C4-2B (cell line): ENCODE measurements at regions not wholly inside any gene's neighbourhood (a gene's known extent, or its start where the extent isn't known, plus 50 kb on each side); places are given as distances from the start of the nearest gene placed in this dataset.

Experiments used
- H3K27ac ChIP-seq: fragments of 450-650 bp; 2 replicates; pipeline ENCODE4 v1.5.1; 2017
- ZFX ChIP-seq: fragments of 450-650 bp; IDR thresholded peaks from 2 replicates; pipeline ENCODE4 v1.6.1; 2017
- TF ChIP-seq, protein P1 (sequence below): fragments of 450-650 bp; conservative IDR thresholded peaks from 2 replicates; pipeline ENCODE4 v1.5.1; 2017; ENCODE audit warnings: mild to moderate bottlenecking

DNA sequence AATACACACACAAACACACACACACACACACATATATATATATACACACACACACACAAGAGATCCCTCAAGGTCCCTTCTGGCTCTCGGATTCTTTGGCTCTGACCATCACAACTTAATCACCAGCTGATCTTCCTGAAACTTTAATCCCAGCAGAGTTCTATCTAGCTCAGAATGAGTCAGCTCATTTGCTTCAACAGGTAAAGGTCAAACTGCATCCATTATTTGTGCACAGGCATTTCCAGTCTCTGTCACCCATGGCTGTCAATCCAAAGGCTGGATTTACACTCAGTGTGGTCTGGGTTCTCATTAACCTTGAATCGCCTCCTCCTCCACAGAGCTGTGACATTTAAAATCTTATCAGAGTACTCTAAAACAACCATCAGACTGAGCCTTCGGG, 113.3 kb upstream of the TMPO start:
- no peak overlapping the region for H3K27ac ChIP-seq
- no peak for TF ChIP-seq ZFX
- TF ChIP-seq, protein P1, sequence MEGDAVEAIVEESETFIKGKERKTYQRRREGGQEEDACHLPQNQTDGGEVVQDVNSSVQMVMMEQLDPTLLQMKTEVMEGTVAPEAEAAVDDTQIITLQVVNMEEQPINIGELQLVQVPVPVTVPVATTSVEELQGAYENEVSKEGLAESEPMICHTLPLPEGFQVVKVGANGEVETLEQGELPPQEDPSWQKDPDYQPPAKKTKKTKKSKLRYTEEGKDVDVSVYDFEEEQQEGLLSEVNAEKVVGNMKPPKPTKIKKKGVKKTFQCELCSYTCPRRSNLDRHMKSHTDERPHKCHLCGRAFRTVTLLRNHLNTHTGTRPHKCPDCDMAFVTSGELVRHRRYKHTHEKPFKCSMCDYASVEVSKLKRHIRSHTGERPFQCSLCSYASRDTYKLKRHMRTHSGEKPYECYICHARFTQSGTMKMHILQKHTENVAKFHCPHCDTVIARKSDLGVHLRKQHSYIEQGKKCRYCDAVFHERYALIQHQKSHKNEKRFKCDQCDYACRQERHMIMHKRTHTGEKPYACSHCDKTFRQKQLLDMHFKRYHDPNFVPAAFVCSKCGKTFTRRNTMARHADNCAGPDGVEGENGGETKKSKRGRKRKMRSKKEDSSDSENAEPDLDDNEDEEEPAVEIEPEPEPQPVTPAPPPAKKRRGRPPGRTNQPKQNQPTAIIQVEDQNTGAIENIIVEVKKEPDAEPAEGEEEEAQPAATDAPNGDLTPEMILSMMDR: no peak

DNA sequence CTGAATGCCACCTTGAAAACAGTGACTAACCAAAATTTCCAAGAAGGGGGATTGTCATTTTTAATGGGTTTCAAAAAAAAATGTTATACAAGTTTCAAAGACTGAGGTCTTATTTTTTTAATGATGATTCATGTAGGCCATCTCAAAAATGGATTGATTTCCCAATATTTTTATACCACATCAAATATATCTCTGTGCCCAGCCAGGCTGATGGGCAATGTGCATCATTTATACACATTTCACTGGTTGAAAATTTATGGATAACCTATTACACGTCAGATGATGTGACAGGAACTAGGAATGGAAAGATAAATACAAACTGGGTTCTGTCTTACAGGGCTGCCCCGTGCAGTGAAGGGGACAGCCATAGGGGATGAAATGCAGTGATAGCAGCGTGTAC, 112.7 kb upstream of the TMPO start:
- TF ChIP-seq ZFX: no peak
- TF ChIP-seq, protein P1: no peak
- H3K27ac ChIP-seq: no peak overlapping the region

DNA sequence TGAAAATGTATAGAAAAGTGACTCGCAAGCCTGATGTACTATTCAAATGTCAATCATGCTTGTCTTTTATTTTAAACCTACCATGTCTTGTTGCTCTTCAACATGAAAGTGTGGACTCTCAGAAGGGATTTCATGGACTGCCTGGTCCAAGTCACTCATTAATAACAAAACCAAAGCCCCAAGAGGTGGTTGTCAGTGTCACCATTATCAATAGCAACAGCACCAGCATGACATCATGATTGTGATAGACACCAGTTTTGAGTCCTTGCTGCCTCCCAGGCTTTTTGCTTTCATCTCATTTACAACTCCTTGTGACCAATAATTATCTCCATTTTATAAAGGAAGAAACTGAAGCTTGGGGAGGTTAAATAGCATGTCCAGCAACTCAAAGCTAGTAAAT, 112.0 kb upstream of the TMPO start:
- H3K27ac ChIP-seq: no peak overlapping the region
- TF ChIP-seq ZFX: no peak
- TF ChIP-seq, protein P1: no peak

DNA sequence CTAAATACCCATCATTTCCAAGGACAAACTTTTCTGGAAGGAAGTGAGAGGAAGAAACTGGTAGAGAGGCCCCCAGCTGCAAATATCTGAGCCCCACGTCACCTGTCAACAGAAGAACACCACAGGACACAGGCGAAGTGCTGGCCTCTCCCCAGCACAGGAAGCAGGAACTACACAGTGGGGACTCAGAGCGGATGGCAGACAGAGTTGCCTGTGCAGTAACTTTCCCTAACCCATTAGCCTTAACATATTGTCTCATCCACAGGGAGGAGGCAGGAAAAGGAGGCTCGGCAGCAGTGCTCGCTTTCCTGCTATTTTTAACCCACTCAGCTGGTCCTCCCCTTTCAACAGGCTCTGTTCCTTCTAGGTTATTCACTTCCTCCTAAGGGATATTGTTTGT, 111.5 kb upstream of the TMPO start:
- H3K27ac ChIP-seq: no peak overlapping the region
- no peak for TF ChIP-seq ZFX
- TF ChIP-seq, protein P1: no peak

DNA sequence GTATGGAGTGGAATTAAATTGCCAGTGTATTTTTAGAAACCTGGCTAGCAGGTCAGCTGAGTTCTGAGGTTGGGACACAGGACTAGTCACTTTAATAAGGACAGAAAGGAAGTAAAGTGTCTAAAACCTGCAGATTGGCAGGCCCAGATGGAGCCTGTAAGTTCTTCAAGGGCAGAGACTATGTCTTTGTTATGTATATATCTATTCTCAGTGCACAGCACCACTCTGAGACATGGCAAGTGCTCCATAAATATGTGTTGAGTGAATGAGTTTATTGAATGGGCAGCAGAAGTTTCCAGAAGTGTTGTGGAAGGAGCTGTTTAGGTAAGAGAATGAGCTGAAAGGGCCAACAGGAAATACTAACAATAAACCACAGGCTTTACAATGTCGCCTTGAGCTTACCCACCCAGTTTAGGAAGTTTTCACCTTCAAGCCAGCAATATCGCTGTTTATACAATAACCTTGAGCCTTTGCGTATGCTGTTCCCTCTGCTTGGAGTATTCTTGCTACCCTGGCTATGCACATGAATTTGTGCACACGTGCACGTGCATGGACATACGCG, 109.5 kb upstream of the TMPO start:
- TF ChIP-seq, protein P1: no peak
- no peak for TF ChIP-seq ZFX

DNA sequence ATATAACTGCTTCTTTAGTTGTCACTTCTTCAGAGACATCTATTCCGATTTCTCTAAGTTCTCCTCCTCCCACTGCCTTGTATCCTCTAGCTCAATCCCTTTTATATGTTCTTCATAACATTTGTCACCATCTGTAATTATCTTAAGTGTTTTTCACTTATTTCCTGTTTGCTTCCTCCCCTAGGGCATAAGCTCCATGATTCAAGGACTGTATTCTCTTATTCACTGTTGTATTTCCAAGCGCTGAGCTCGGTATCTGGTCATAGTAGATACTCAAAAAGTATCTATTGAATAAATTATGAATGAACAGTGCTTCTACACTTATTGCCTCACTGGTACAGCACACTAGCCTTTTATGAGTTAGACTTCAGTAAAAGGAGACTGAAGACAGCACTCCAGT, 109.0 kb upstream of the TMPO start:
- no peak for TF ChIP-seq ZFX
- TF ChIP-seq, protein P1: no peak
- H3K27ac ChIP-seq: no peak overlapping the region

More for the DNA sequence above, 109.5 kb upstream of the TMPO start:
- no peak overlapping the region for H3K27ac ChIP-seq

DNA sequence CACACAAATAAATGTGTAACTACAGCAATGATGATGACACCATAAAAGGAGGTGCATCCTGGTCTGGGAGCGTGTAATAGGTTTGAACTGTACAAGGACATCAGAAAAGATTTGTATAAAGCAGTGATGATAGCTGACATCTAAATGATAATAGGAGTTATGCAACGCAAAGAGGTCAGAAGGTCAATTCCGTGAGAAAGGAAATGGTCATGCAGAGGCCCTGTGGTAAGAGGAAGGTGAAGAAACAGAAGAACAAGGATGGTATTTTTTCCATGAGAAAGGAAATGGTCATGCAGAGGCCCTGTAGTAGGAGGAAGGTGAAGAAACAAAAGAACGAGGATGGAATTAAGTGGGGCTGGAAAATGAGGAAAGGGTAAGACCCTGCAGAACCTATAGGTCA, 106.7 kb upstream of the TMPO start:
- TF ChIP-seq ZFX: no peak
- TF ChIP-seq, protein P1: no peak
- H3K27ac ChIP-seq: no peak overlapping the region
